Stimulated activated naive CD8-positive, alpha-beta T cell treated with anti-CD3 and anti-CD28 coated beads, Interleukin-15, Interleukin-2, amounts not matched to agents 100 ng/mL and 50 ng/mL, for 24 hours (primary cell): ENCODE measurements at regions not wholly inside any gene's neighbourhood (a gene's known extent, or its start where the extent isn't known, plus 50 kb on each side); places are given as distances from the start of the nearest gene placed in this dataset.
"Not testable (repeated sequence)": the region's sequence is repeated elsewhere in the genome, so short reads cannot be mapped to it uniquely, and the experiment has no call there.

Experiments
- H3K27ac Mint-ChIP-seq: one replicate; pipeline ENCODE4 v1.8.0; 2021; ENCODE audit warnings: mild to moderate bottlenecking, mixed read lengths
- H3K27me3 Mint-ChIP-seq: one replicate; pipeline ENCODE4 v1.8.0; 2021; ENCODE audit warnings: mixed read lengths
- H3K36me3 Mint-ChIP-seq: one replicate; pipeline ENCODE4 v1.8.0; 2021; ENCODE audit warnings: low read depth, mixed read lengths
- H3K4me1 Mint-ChIP-seq: one replicate; pipeline ENCODE4 v1.8.0; 2021; ENCODE audit warnings: low read depth, mixed read lengths
- H3K4me3 Mint-ChIP-seq: one replicate; pipeline ENCODE4 v1.8.0; 2021; ENCODE audit warnings: mild to moderate bottlenecking, mixed read lengths
- H3K9me3 Mint-ChIP-seq: one replicate; pipeline ENCODE4 v1.8.0; 2021; ENCODE audit warnings: mixed read lengths

DNA sequence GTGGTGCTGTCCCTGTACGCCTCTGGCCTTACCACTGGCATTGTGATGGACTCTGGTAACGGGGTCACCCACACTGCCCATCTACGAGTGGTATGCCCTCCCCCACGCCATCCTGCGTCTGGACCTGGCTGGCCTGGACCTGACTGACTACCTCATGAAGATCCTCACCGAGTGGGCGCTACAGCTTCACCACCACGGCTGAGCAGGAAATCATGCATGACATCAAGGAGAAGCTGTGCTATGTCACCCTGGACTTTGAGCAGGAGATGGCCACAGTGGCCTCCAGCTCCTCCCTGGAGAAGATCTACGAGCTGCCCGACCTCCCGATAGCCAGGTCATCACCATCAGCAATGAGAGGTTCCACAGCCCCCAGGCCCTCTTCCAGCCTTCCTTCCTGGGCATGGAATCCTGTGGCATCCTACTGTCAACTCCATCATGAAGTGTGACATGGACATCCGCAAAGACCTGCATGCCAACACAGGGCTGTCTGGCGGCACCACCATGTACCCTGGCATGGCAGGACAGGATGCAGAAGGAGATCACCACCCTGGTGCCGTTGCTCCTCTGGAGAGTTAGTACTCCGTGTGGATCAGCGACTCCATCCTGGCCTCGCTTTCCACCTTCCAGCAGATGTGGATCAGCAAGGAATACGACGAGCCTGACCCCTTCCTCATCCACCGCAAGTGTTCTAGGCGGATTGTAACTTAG, 434.2 kb upstream of the RGMB start:
- Mint-ChIP-seq H3K27me3 (no peaks in the 10 kb centered on the region), H3K27ac (no peak overlapping the region), H3K4me1 (no peaks in the 10 kb centered on the region), H3K4me3 (no peak overlapping the region), H3K36me3 (no peaks in the 10 kb centered on the region), H3K9me3 (peaks cover 3% of the 10 kb centered on the region)

DNA sequence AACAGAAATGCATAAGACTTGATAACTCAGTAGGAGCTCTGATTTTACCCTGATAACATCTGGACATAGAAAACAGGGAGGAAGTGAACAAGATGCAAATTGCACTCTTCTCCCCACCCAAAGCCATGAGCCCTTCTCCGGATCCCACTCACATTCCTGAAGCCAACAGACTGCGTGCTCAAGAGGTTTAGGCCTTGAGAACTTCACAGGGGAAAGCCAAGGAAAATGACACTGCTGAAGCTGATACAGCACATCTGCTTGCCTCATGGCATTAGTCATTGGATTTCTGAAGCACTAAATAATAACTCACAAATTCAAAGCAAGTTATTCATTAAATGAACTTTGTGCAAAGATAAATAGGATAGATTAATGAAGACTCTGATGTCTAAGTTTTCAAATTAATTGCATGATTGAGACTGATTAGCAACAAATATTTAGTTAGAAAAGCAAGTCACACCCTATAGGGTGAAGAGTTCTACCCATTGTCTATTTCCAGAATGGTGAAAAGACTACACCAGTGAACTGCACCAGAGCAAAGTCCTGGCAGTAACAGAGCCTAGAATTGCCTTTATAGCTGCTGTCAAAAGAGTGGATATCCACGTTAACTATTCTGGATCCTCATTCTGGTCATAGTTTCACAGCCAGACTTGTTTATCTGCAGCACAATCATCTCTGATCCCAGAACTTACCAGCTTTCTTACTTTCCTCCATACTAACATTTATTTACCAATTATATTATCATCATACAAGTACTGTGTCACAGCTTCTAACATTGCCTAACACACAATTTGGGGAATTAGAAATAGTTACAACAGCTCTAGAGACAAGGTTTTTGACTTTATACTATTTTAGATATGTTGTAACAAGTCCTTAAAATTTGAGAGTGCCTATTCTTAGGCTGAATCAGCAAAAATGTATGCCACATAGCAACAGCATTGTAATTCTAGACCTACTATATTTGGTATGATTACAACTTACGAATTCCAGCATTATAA, 432.1 kb upstream of the RGMB start:
- no peaks in the 10 kb centered on the region for H3K36me3 Mint-ChIP-seq
- no peaks in the 10 kb centered on the region for H3K4me1 Mint-ChIP-seq
- H3K4me3 Mint-ChIP-seq = no peak overlapping the region
- H3K27ac Mint-ChIP-seq = no peak overlapping the region
- peaks cover 4% of the 10 kb centered on the region for H3K9me3 Mint-ChIP-seq
- H3K27me3 Mint-ChIP-seq = no peaks in the 10 kb centered on the region

DNA sequence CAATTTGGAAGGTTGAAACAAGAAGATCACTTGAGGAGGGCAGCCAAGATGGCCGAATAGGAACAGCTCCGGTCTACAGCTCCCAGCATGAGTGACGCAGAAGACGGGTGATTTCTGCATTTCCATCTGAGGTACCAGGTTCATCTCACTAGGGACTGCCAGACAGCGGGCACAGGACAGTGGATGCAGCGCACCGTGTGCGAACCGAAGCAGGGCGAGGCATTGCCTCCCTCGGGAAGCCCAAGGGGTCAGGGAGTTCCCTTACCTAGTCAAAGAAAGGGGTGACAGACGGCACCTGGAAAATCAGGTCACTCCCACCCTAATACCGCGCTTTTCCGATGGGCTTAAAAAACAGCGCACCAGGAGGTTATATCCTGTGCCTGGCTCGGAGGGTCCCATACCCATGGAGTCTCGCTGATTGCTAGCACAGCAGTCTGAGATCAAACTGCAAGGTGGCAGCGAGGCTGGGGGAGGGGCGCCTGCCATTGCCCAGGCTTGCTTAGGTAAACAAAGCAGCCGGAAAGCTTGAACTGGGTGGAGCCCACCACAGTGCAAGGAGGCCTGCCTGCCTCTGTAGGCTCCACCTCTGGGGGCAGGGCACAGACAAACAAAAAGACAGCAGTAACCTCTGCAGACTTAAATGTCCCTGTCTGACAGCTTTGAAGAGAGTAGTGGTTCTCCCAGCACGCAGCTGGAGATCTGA, 430.4 kb upstream of the RGMB start:
- not testable (repeated sequence) for H3K27me3 Mint-ChIP-seq, H3K36me3 Mint-ChIP-seq, H3K4me1 Mint-ChIP-seq, H3K4me3 Mint-ChIP-seq, H3K27ac Mint-ChIP-seq, H3K9me3 Mint-ChIP-seq

DNA sequence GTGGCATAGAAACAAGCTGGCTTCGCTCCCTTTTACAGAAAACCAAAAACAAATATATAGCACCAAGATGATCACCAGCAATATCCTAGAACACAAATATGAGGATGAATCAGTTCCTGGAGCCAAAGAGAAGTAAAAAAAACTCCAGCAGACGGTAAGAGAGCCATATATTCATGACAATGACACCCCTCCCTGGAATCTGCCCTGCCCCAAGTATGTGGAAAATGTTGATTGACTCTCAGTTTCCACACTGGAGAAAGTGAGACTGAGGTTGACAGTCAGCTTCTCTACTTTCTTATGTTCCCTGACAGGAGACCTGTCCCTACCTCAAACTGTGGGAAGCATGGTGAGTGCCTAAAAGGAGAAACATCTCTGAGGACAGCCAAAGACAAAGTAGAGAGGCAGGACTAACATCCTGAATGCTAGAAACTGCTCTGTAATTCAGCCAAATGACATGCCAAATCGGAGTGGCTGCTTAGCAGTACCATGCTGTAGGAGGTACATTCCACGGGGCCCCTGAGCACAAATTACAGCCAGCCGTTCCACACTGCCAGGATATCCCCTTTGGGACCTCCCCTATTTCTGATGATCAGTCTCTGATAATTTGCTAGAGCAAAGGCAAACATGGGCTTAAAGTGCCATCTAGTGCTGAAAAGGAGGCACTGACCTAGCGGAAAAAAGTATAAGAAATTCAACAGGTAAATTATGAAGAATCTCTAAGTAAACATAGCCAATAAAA, 424.0 kb upstream of the RGMB start:
- Mint-ChIP-seq H3K4me3 (no peak overlapping the region), H3K27ac (no peak overlapping the region)

DNA sequence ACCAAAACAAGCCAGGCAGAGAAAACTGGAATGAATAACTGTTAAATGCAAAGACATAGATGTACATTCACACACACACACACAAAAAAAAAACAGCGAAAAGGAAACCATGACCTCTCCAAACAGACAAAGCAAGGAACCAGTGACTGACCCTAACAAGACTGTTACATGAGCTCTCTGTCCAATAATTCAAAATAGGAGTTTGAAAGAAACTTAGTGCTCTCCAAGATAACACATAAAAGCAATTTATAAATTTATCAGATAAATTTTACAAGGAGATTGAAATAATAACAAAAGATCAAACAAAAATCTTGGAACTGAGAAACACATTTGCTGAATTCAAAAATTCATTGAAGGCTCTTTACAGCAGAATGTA, 423.5 kb upstream of the RGMB start:
- no peaks in the 10 kb centered on the region for H3K4me1 Mint-ChIP-seq

More for the DNA sequence above, 424.0 kb upstream of the RGMB start:
- Mint-ChIP-seq H3K36me3 (no peaks in the 10 kb centered on the region), H3K27me3 (no peaks in the 10 kb centered on the region), H3K4me1 (no peaks in the 10 kb centered on the region), H3K9me3 (peaks cover 16% of the 10 kb centered on the region)

DNA sequence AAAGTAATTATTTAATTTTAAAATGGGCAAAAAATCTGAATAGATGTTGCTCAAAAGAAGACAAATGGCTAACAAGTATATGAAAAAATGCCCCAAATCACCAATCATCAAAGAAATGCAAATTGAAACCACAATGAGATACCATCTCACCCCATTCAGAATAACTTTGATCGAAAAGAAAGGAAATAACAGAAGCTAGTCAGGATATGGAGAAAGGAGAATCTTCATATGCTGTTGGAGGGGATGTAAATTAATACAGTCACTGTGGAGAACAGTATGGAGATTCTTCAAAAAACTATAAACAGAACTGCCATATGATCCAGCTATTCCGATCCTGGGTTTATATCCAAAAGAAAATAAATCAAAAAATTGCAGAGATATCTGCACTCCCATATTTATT, 418.5 kb upstream of the RGMB start:
- Mint-ChIP-seq H3K27me3 (no peaks in the 10 kb centered on the region), H3K27ac (no peak overlapping the region), H3K4me3 (no peak overlapping the region), H3K4me1 (no peaks in the 10 kb centered on the region), H3K36me3 (no peaks in the 10 kb centered on the region), H3K9me3 (peaks cover 7% of the 10 kb centered on the region)

More for the DNA sequence above, 423.5 kb upstream of the RGMB start:
- Mint-ChIP-seq H3K9me3 (peaks cover 16% of the 10 kb centered on the region), H3K27ac (no peak overlapping the region), H3K36me3 (no peaks in the 10 kb centered on the region), H3K4me3 (no peak overlapping the region), H3K27me3 (no peaks in the 10 kb centered on the region)

DNA sequence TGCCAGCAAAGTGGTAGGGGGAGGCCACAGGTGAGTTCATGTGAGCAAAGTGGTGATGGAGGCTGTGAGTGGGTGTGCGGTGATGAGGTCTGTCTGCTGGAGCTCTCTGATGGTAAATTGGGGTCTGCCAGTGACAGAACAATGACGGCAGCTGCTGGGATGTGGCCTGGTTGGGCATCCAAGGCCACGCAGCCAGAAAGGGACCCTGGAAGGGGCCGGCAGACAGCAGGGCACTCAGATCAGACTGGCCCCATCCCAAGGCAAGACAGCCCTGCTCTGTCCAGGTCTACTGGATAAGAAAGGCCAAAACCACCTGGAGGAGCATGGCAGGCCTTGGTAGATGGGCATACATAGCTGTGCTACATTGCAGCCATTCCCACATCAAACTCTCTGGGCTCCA, 412.9 kb upstream of the RGMB start:
- Mint-ChIP-seq H3K36me3 (no peaks in the 10 kb centered on the region), H3K9me3 (peaks cover 3% of the 10 kb centered on the region), H3K27ac (no peak overlapping the region), H3K4me1 (no peaks in the 10 kb centered on the region), H3K4me3 (no peak overlapping the region), H3K27me3 (peaks cover 4% of the 10 kb centered on the region)

DNA sequence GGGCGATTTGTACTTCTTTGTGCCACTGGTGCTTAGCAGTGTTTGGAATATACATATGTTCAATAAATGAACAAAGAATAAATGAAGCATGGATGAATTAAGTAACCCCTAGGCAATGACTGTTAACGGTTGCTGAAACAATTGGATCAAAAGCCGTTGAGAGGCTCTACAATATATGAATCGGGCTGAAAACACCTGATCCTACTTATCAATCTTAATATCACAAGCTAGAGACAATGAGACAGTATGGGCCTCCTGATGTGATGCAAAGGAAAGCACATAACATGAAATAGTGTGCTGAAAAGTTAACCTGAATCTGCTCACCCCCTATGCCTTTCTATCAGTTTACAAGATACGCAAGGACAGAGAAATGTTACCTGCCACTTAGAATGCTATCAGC, 410.3 kb upstream of the RGMB start:
- no peaks in the 10 kb centered on the region for H3K36me3 Mint-ChIP-seq
- no peak overlapping the region for H3K4me3 Mint-ChIP-seq
- peaks cover 3% of the 10 kb centered on the region for H3K9me3 Mint-ChIP-seq
- H3K4me1 Mint-ChIP-seq = no peaks in the 10 kb centered on the region
- peaks cover 4% of the 10 kb centered on the region for H3K27me3 Mint-ChIP-seq
- no peak overlapping the region for H3K27ac Mint-ChIP-seq

DNA sequence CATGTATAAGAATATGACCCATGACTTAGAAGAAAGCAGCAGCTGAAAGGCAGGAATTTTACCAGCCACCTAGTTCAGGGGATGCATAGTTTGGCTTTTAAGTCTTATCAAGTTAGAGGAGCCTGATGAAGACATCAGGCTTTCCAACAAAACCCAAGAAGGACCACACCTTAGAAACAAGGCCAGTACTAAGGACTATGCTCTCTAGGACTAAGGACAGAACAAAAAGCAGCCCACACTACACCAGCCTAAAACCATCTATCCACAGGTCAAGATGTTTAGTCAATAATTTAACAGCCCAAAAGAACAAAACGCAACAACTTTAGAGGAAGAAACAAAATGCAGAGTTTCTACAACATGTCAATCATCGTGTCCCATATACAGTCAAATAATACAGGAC, 408.9 kb upstream of the RGMB start:
- Mint-ChIP-seq H3K27ac (no peak overlapping the region), H3K27me3 (peaks cover 4% of the 10 kb centered on the region), H3K36me3 (no peaks in the 10 kb centered on the region), H3K4me1 (no peaks in the 10 kb centered on the region), H3K9me3 (peaks cover 3% of the 10 kb centered on the region), H3K4me3 (no peak overlapping the region)

DNA sequence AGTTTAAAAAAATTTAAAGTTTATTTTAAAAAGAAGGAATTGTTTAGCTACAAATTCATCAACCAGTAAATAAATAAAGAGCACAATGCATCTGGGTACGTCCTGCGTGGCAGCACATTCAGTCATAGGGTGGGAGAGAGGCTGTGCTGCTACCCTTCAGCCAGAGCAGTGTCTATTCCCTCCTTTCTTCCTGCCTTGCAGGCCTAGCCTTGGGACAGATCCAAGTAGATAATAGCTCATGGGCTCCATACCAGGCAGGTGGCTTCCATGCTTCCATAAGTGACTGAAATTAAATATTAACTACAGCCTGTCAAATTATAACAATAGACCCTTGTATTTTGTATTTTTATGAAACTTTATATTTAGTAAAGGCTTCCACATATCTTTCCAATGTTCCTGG, 408.3 kb upstream of the RGMB start:
- H3K4me3 Mint-ChIP-seq = no peak overlapping the region
- H3K36me3 Mint-ChIP-seq = no peaks in the 10 kb centered on the region

DNA sequence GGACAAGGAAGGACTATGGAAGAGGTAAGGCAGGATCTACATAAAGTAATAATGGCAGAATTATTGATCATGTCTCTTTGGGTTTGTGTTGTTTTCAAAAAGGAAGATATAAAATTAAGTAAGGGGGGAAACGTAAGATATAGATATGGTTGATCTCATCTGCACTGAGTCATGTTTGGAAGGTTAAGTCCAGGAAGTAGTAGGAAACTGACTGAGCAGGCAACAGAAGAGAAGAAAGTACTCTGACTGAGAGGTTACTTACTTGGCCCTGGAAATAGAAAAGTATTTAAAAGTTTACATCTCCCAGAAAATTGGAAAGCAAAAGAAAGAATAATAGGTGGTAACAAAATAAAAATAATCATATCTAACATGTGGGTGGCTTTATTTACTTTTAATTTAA, 405.3 kb upstream of the RGMB start:
- H3K4me3 Mint-ChIP-seq = no peak overlapping the region
- peaks cover 4% of the 10 kb centered on the region for H3K27me3 Mint-ChIP-seq
- H3K27ac Mint-ChIP-seq = no peak overlapping the region
- H3K4me1 Mint-ChIP-seq = no peaks in the 10 kb centered on the region
- no peaks in the 10 kb centered on the region for H3K36me3 Mint-ChIP-seq
- peaks cover 4% of the 10 kb centered on the region for H3K9me3 Mint-ChIP-seq

More for the DNA sequence above, 408.3 kb upstream of the RGMB start:
- Mint-ChIP-seq H3K9me3 (peaks cover 4% of the 10 kb centered on the region), H3K27ac (no peak overlapping the region), H3K27me3 (peaks cover 4% of the 10 kb centered on the region), H3K4me1 (no peaks in the 10 kb centered on the region)

DNA sequence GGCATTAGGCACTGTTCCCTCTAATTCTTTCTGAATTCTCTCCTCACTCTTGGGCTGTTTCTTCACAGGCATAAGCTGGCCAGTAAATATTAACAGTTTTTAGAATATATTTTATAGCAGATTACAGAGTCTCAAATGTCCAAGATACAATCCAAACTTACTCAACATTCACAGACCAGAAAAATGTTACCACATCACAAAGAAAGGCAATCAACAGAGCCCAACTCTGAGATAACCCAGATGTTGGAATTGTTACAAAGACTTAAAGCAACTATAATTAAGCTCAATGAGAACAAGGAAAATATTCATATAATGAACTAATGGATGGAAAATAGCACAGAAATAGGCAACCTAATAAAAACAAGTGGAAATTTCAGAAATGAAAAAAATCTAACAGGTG, 401.1 kb upstream of the RGMB start:
- Mint-ChIP-seq H3K4me1 (no peaks in the 10 kb centered on the region), H3K36me3 (no peaks in the 10 kb centered on the region), H3K4me3 (no peak overlapping the region), H3K27ac (no peak overlapping the region), H3K9me3 (peaks cover 4% of the 10 kb centered on the region), H3K27me3 (no peaks in the 10 kb centered on the region)

DNA sequence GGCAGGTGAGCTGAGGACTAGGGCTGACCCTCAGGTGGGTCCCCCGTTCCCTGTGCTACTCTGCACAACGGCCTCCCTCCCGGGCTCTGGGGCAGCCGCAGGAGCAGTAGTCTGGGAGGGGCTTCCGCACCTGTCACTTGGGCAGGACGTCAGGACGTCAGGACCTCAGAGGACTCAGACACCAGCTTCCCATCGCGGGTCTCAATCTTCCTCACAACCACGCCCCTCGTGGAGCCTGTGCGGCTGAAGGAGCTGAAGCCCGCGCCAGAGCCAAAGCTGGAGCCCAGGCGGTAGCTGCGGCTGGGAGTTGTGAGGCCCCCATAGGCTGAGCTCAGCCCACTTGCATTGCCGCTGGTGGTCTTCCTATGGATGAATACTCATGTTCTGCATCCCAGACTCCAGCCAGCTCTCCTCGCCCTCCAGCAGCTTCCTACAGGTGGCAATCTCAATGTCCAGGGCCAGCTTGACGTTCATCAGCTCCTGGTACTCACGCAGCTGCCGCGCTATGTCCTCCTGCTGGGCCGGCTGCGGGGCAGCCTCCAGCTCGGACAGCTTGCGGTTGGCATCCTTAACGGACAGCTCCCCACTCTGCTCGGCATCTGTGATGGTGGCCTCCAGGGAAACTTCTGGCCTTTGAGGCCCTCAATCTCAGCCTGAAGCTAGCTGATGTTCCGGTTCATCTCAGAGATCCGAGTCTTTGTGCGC, 381.4 kb upstream of the RGMB start:
- H3K27me3 Mint-ChIP-seq = no peaks in the 10 kb centered on the region
- H3K4me3 Mint-ChIP-seq = no peak overlapping the region
- peaks cover 3% of the 10 kb centered on the region for H3K9me3 Mint-ChIP-seq
- no peaks in the 10 kb centered on the region for H3K4me1 Mint-ChIP-seq
- no peaks in the 10 kb centered on the region for H3K36me3 Mint-ChIP-seq
- no peak overlapping the region for H3K27ac Mint-ChIP-seq

DNA sequence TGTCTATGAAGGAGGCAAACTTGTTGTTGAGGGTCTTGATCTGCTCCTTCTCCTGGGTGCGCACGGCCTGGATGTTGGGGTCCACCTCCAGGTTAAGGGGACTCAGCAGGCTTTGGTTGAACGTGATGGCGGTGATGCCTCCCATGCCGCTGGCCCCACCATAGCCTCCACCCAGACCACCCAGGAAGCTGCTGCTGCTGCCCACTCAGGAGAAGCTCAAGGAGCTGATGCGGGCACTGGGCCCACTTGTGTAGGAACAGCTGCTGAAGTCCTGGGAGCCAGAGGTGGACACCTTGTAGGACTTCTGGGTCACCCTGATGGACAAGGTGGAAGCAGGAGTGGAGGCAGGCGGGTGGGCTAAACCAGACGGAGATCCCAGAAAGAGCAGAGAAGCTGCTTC, 380.3 kb upstream of the RGMB start:
- H3K9me3 Mint-ChIP-seq, H3K36me3 Mint-ChIP-seq, H3K4me1 Mint-ChIP-seq, H3K27ac Mint-ChIP-seq, H3K27me3 Mint-ChIP-seq, H3K4me3 Mint-ChIP-seq: not testable (repeated sequence)
